ENCODE measurements at regions not wholly inside any gene's neighbourhood (a gene's known extent, or its start where the extent isn't known, plus 50 kb on each side); places are given as distances from the start of the nearest gene placed in this dataset.

DNA sequence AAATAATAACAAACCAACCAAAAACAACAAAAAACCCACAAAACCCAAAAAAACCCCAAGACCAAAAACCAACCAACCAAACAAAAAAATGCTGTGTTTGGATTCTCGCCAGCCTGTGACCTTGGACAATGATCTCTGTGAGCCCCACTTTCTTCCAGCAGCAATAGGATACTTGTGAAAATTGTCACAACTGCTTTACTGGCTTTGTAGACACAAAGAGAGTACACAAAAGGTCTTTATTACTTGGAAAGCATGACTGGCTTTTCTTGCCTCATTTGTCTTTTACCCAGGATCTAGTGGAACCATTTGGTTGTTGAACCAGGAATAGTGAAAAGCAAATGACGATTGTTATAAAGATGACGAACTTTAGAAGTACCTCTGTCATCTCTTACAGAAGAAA, 256.6 kb downstream of the UTP18 start:
- DNase-seq, result no peak
- Histone ChIP-seq H3K9me2 (ENCODE audit: insufficient read depth) (no peaks in the 10 kb centered on the region), H3K4me3 (no peak overlapping the region), H3K27me3 (ENCODE audit: insufficient read depth, low read depth) (peaks cover 38% of the 10 kb centered on the region), H3K4me1 (replicated peaks; ENCODE audit: insufficient read depth) (no peaks in the 10 kb centered on the region), H3K36me3 (ENCODE audit: low read depth) (no peaks in the 10 kb centered on the region), H3K9me3 (ENCODE audit: insufficient read depth, low read depth) (0 out of 2 replicates have a peak, but pooled peaks cover 4% of the 10 kb centered on the region), H2AFZ (no peak overlapping the region), H3K4me2 (no peak overlapping the region), H3K79me2 (ENCODE audit: low read depth) (no peaks in the 10 kb centered on the region), H3F3A (ENCODE audit: insufficient read depth, low read depth) (no peaks in the 10 kb centered on the region), H4K20me1 (ENCODE audit: insufficient read depth) (no peaks in the 10 kb centered on the region), H3K27ac (no peak overlapping the region)
- ChIA-PET CTCF (no interaction called here), POLR2A (ENCODE audit: unreplicated experiment) (no interaction called here)
- TF ChIP-seq, protein P1, sequence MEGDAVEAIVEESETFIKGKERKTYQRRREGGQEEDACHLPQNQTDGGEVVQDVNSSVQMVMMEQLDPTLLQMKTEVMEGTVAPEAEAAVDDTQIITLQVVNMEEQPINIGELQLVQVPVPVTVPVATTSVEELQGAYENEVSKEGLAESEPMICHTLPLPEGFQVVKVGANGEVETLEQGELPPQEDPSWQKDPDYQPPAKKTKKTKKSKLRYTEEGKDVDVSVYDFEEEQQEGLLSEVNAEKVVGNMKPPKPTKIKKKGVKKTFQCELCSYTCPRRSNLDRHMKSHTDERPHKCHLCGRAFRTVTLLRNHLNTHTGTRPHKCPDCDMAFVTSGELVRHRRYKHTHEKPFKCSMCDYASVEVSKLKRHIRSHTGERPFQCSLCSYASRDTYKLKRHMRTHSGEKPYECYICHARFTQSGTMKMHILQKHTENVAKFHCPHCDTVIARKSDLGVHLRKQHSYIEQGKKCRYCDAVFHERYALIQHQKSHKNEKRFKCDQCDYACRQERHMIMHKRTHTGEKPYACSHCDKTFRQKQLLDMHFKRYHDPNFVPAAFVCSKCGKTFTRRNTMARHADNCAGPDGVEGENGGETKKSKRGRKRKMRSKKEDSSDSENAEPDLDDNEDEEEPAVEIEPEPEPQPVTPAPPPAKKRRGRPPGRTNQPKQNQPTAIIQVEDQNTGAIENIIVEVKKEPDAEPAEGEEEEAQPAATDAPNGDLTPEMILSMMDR (conservative IDR thresholded peaks at IDR 0.05), result no peak
- no peak for TF ChIP-seq EZH2 (IDR thresholded peaks at IDR 0.05; ENCODE audit: low read depth)
- intact Hi-C loops (cut with micrococcal nuclease; ENCODE audit: unreplicated experiment), result no loop called here
- no TSS peak for BruUV-seq (replicated peaks)

DNA sequence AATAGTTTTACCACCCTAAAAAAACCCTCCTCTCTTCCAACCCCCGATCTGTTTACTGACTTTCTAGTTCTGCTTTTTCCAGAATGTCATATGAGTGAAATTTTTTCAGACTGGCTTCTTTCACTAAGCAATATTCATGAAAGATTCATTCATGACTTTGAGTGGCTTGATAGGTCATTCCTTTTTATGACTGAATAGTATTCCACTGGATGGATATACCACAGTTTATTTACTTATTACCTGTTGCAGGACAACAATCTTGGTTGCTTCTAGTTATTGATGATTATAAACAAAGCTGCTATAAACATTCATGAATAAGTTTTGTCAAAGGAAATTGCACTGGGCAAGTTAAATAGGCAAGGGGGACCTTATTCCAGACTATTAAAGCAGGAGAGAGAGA, 264.2 kb downstream of the UTP18 start:
- no peaks in the 10 kb centered on the region for H3K36me3 ChIP-seq (ENCODE audit: low read depth)
- H2AFZ ChIP-seq, result no peak overlapping the region
- H3K27me3 ChIP-seq (ENCODE audit: insufficient read depth, low read depth), result peaks cover 3% of the 10 kb centered on the region; the same call in 1 of the 2 replicates
- H3K9me2 ChIP-seq (ENCODE audit: insufficient read depth), result no peaks in the 10 kb centered on the region
- no peaks in the 10 kb centered on the region for H3K4me1 ChIP-seq (replicated peaks; ENCODE audit: insufficient read depth)
- H3K4me2 ChIP-seq, result no peak overlapping the region
- no peak for DNase-seq
- H3K9me3 ChIP-seq (ENCODE audit: insufficient read depth, low read depth), result no peaks in the 10 kb centered on the region
- no peak for TF ChIP-seq EZH2 (IDR thresholded peaks at IDR 0.05; ENCODE audit: low read depth)
- TF ChIP-seq, protein P1 (conservative IDR thresholded peaks at IDR 0.05), result no peak
- intact Hi-C loops (cut with micrococcal nuclease; ENCODE audit: unreplicated experiment), result no loop called here
- CTCF ChIA-PET, result no interaction called here
- H3K27ac ChIP-seq, result no peak overlapping the region
- no peak overlapping the region for H3K4me3 ChIP-seq
- no peaks in the 10 kb centered on the region for H4K20me1 ChIP-seq (ENCODE audit: insufficient read depth)
- no peaks in the 10 kb centered on the region for H3K79me2 ChIP-seq (ENCODE audit: low read depth)
- BruUV-seq (replicated peaks), result no TSS peak
- POLR2A ChIA-PET (ENCODE audit: unreplicated experiment), result no interaction called here
- no peaks in the 10 kb centered on the region for H3F3A ChIP-seq (ENCODE audit: insufficient read depth, low read depth)

DNA sequence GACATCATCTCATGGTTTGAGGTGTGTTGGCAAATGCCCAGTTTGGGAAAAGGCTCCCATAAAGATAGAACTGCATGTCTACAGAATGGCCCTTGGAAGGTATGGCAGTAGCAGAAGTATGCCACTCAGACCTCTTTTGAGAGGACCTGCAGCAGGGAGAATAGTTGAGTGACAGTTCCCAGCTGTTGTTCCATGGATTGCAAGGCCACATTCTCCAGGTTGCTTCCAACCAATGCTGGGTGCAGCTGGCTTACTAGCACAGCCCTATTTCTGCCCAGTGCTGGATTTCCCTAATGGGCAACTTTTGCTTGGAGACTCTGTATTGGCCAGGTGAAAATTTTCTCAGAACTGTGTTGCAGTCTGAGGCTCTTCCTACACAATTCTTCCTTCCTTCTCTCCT, 266.2 kb downstream of the UTP18 start:
- Histone ChIP-seq H3K4me2 (no peak overlapping the region), H3K4me3 (no peak overlapping the region), H3K27me3 (ENCODE audit: insufficient read depth, low read depth) (no peaks in the 10 kb centered on the region), H3K27ac (no peak overlapping the region), H3K9me2 (ENCODE audit: insufficient read depth) (no peaks in the 10 kb centered on the region), H4K20me1 (ENCODE audit: insufficient read depth) (no peaks in the 10 kb centered on the region), H3F3A (ENCODE audit: insufficient read depth, low read depth) (no peaks in the 10 kb centered on the region), H2AFZ (no peak overlapping the region), H3K79me2 (ENCODE audit: low read depth) (no peaks in the 10 kb centered on the region), H3K9me3 (ENCODE audit: insufficient read depth, low read depth) (no peaks in the 10 kb centered on the region), H3K36me3 (ENCODE audit: low read depth) (no peaks in the 10 kb centered on the region), H3K4me1 (replicated peaks; ENCODE audit: insufficient read depth) (no peaks in the 10 kb centered on the region)
- ChIA-PET POLR2A (ENCODE audit: unreplicated experiment) (no interaction called here), CTCF (no interaction called here)
- no TSS peak for BruUV-seq (replicated peaks)
- intact Hi-C loops (cut with micrococcal nuclease; ENCODE audit: unreplicated experiment), result no loop called here
- TF ChIP-seq, protein P1 (conservative IDR thresholded peaks at IDR 0.05), result no peak
- no peak for TF ChIP-seq EZH2 (IDR thresholded peaks at IDR 0.05; ENCODE audit: low read depth)
- no peak for DNase-seq
